ENCODE measurements at regions not wholly inside any gene's neighbourhood (a gene's known extent, or its start where the extent isn't known, plus 50 kb on each side); places are given as distances from the start of the nearest gene placed in this dataset.

GRCh38 chr2:4445821-4446220, 742.4 kb downstream of the DCDC2C start:
- no peak overlapping the region for H3K4me3 ChIP-seq (ENCODE audit: low read depth, low read length)
- no peak for TF ChIP-seq CTCF (IDR thresholded peaks at IDR 0.05; ENCODE audit: control insufficient read depth, extremely low read depth, insufficient read depth)
- no peak for DNase-seq (ENCODE audit: low read depth)

- H3K4me3 ChIP-seq (ENCODE audit: low read depth, low read length), result no peak overlapping the region
- DNase-seq (ENCODE audit: low read depth), result no peak
- TF ChIP-seq CTCF (IDR thresholded peaks at IDR 0.05; ENCODE audit: control insufficient read depth, extremely low read depth, insufficient read depth), result no peak
Observed at GRCh38 chr2:4454907-4455306, 751.5 kb downstream of the DCDC2C start.

GRCh38 chr2:4455486-4456155, 752.2 kb downstream of the DCDC2C start:
- no peak for TF ChIP-seq CTCF (IDR thresholded peaks at IDR 0.05; ENCODE audit: control insufficient read depth, extremely low read depth, insufficient read depth)
- no peak for DNase-seq (ENCODE audit: low read depth)
- no peak overlapping the region for H3K4me3 ChIP-seq (ENCODE audit: low read depth, low read length)

- TF ChIP-seq CTCF (IDR thresholded peaks at IDR 0.05; ENCODE audit: control insufficient read depth, extremely low read depth, insufficient read depth), result no peak
- no peak overlapping the region for H3K4me3 ChIP-seq (ENCODE audit: low read depth, low read length)
- no peak for DNase-seq (ENCODE audit: low read depth)
Observed at GRCh38 chr2:4464634-4465266, 761.4 kb downstream of the DCDC2C start.

GRCh38 chr2:4465671-4466070, 762.3 kb downstream of the DCDC2C start:
- no peak for TF ChIP-seq CTCF (IDR thresholded peaks at IDR 0.05; ENCODE audit: control insufficient read depth, extremely low read depth, insufficient read depth)
- no peak overlapping the region for H3K4me3 ChIP-seq (ENCODE audit: low read depth, low read length)
- DNase-seq (ENCODE audit: low read depth), result no peak

- DNase-seq (ENCODE audit: low read depth), result no peak
- no peak overlapping the region for H3K4me3 ChIP-seq (ENCODE audit: low read depth, low read length)
- no peak for TF ChIP-seq CTCF (IDR thresholded peaks at IDR 0.05; ENCODE audit: control insufficient read depth, extremely low read depth, insufficient read depth)
Observed at GRCh38 chr2:4475618-4476017, 772.2 kb downstream of the DCDC2C start.

- H3K4me3 ChIP-seq (ENCODE audit: low read depth, low read length), result no peak overlapping the region
- DNase-seq (ENCODE audit: low read depth), result no peak
- no peak for TF ChIP-seq CTCF (IDR thresholded peaks at IDR 0.05; ENCODE audit: control insufficient read depth, extremely low read depth, insufficient read depth)
Observed at GRCh38 chr2:4483050-4483449, 779.7 kb downstream of the DCDC2C start.
